Tongue (tissue), 1 donor: ENCODE measurements at regions not wholly inside any gene's neighbourhood (a gene's known extent, or its start where the extent isn't known, plus 50 kb on each side); places are given as distances from the start of the nearest gene placed in this dataset.
A peak's percentile ranks its signal among the peaks of the same experiment; 100 is the strongest.
"Not testable (repeated sequence)": the region's sequence is repeated elsewhere in the genome, so short reads cannot be mapped to it uniquely, and the experiment has no call there.

ENCODE experiments used
- DNase-seq: peaks from one replicate; pipeline ENCODE4 v3.0.0-alpha.2; 2015

- DNase-seq: no peak
Observed at GRCh38 chr3:81891055-81891895, 129.8 kb upstream of the GBE1 start.

GRCh38 chr3:81888914-81889557 is 127.6 kb upstream of the GBE1 start:
- peak; percentile 48 for DNase-seq

GRCh38 chr3:81887448-81887847 is 126.0 kb upstream of the GBE1 start:
- DNase-seq: no peak

- DNase-seq: no peak
Observed at GRCh38 chr3:81886081-81886480, 124.6 kb upstream of the GBE1 start.

- no peak for DNase-seq
Observed at GRCh38 chr3:81884791-81885190, 123.3 kb upstream of the GBE1 start.

- no peak for DNase-seq
Observed at GRCh38 chr3:81876826-81877225, 115.4 kb upstream of the GBE1 start.

GRCh38 chr3:81874738-81875137 is 113.3 kb upstream of the GBE1 start:
- DNase-seq: no peak

- no peak for DNase-seq
Observed at GRCh38 chr3:81872566-81872965, 111.1 kb upstream of the GBE1 start.

GRCh38 chr3:81871358-81872155 is 110.1 kb upstream of the GBE1 start:
- DNase-seq: peak; percentile 55

GRCh38 chr3:81869382-81869781 is 107.9 kb upstream of the GBE1 start:
- no peak for DNase-seq

GRCh38 chr3:81868597-81868996 is 107.2 kb upstream of the GBE1 start:
- no peak for DNase-seq

GRCh38 chr3:81867875-81868274 is 106.4 kb upstream of the GBE1 start:
- DNase-seq: no peak

GRCh38 chr3:81865164-81865563 is 103.7 kb upstream of the GBE1 start:
- DNase-seq: not testable (repeated sequence)

- peak; percentile 52 for DNase-seq
Observed at GRCh38 chr3:81864272-81864671, 102.8 kb upstream of the GBE1 start.

GRCh38 chr3:81863756-81864155 is 102.3 kb upstream of the GBE1 start:
- DNase-seq: no peak

- no peak for DNase-seq
Observed at GRCh38 chr3:81861593-81861992, 100.1 kb upstream of the GBE1 start.

GRCh38 chr3:81859524-81859923 is 98.1 kb upstream of the GBE1 start:
- DNase-seq: no peak

GRCh38 chr3:81853431-81853830 is 92.0 kb upstream of the GBE1 start:
- no peak for DNase-seq

GRCh38 chr3:81851176-81851575 is 89.7 kb upstream of the GBE1 start:
- DNase-seq: no peak

- no peak for DNase-seq
Observed at GRCh38 chr3:81846988-81847387, 85.5 kb upstream of the GBE1 start.

- no peak for DNase-seq
Observed at GRCh38 chr3:81841540-81841939, 80.1 kb upstream of the GBE1 start.

- no peak for DNase-seq
Observed at GRCh38 chr3:81839504-81840094, 78.2 kb upstream of the GBE1 start.

GRCh38 chr3:81838457-81838856 is 77.0 kb upstream of the GBE1 start:
- no peak for DNase-seq
